SKM-1 treated with dmso at 0.1 percent for 144 hours (cell line): ENCODE measurements at regions not wholly inside any gene's neighbourhood (a gene's known extent, or its start where the extent isn't known, plus 50 kb on each side); places are given as distances from the start of the nearest gene placed in this dataset.

Experiments used
- DNase-seq: peaks from one replicate; lab custom pipeline; 2025; ENCODE audit not compliant: unreplicated experiment; lab: John Stamatoyannopoulos, UW

GRCh38 chr1:90502696-90503095 lies 214.4 kb downstream of the BARHL2 start:
- no peak for DNase-seq

GRCh38 chr1:90502194-90502593 lies 214.9 kb downstream of the BARHL2 start:
- no peak for DNase-seq

DNA sequence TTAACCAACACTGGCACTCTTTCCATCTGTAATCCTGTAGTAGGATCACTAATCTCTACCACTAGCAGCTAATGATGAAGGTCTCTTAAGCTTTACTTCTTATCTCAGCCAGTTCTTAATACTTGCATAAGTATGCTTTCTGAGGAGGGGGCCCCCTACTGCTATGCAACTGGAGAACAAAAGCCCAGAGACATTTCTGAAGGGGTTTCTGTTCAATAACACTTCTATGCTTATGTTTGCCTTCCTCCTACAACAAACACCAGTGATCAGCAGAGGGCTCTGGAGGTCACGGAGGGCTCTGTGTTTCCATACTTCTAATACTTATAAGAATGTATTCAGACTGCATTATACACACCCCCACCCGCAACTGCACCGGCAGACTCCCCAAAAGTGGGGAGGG lies 215.8 kb downstream of the BARHL2 start:
- DNase-seq: no peak

DNA sequence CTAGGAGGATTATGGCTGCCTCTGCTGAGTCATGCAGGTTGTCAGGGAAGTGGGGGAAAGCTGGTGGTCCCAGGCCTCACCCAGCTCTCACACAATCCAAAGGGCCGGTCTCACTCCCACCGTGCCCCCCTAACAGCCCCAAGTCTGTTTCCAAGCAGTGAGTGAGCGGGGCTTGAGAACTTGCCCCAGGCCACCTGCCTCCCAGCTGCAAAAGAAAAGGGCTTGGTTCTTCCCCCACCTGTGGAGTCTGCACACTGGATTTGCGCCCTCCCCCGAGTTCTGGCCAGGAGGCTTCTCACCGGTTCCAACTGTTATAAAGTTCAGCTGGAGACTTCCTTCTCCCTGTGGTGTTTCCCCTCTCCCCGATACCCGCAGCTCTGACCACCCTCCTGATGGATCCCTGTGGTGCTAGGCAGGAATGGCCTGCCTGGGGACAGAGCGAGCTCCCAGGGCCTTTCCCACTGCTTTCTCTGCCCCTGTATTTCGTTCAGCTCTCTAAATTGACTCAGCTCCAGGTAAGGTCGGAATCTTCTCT lies 222.3 kb downstream of the BARHL2 start:
- no peak for DNase-seq

GRCh38 chr1:90488451-90488850 lies 228.7 kb downstream of the BARHL2 start:
- no peak for DNase-seq

DNA sequence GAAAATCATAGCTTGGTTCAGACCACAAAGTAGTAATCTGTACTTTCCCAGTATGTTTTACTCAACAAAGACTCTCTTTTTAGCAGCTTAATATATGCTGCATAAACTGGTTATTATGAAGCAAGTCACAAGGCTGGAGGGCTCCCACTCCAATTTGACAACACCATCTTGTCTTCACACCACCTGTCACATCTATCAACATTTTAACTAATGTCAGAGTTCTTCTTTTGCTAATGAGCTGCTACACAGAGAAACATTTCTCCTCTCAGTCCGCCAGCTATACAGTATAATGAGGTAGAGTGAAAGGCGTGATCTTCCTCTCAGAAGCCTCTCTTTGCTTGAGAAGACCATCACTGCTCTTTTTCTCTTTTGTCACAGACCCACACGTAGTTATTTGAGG lies 230.1 kb downstream of the BARHL2 start:
- no peak for DNase-seq

DNA sequence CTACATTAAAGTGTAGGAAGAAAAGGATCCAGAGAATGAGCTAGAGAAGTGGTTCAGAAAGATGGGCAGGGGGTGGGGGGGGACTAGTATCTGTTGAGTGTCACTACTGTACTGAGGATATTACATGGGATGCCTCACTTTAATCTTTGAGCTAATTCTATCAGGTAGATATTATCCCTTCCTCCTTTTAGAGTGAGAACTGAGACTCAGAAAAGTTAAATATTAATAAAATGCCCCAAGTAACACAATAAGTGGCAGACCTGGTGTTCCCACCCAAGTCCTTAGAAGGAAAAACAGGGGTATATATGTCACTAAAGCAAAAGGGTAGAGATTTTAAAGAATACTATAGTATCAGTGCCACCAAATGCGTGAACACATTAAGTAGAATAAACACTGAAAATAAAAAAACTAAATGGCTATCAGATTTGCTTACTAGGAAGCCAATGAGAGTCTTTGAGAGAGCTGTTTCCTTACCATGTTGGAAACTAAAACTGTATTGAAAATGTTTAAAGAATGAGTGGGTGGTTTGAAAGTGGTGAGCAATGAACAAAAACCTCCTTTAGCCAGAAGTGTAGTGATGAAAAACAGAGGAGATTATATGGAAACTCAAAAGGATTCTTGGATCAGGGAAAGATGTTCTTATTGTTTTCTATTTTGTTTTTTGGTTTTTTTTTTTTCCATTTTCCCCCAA lies 230.8 kb downstream of the BARHL2 start:
- no peak for DNase-seq

- no peak for DNase-seq
Measured at GRCh38 chr1:90480271-90480835, 236.7 kb downstream of the BARHL2 start.

DNA sequence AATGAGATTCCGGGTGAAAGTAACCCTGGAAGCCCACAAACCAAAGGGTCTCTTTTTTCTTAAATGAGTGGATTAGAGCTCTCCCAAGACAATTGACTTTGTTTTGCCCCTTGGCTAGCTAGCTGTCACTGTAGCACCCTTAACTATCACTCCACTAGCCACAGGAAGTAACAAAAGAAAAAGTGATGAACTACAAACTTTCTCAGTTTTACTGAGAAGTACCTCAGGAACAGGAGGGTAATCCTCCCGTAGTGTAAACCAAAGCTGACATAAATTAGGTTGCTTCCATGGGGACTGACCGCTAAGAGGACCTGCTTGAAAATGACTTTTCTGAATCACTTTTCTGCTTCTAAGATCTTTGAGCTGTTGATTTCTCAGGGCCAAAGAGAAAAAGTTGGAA lies 240.1 kb downstream of the BARHL2 start:
- no peak for DNase-seq

GRCh38 chr1:90476411-90476810 lies 240.7 kb downstream of the BARHL2 start:
- DNase-seq: no peak

DNA sequence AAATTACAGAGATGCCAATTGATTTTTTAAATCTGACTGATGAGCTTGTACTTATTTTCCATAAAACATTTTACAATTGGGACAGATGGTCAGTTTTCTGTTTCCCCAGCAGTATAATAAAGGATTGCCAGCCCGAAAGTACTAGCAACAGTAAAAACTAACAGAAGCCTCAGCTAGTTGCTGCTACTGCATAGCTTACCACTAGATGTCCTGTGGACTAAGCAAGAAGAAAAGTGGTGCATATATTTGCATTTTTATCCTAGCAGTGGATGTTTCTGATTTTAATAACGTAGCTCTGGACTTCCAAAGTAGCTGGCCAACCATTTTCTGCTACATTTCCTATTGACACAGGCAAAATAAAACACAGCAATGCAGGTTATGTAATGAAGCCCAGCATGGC lies 241.5 kb downstream of the BARHL2 start:
- no peak for DNase-seq

DNA sequence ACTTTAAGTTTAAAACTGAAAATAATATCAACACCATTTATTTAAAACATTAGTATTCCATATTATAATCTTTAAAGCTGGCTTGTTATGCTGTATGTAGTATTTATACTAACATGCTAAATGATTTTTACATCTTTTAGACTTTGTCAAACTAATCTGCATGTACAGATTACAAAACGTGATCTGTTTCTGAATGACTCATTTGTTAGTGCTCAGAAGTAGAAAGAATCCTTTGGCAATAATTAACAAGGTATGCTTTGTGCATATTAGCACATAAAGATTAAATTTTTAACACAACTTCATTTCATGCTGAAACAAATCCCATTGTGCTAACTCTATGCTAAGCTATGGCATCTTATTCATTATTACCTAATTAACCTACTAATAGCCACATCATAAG lies 242.4 kb downstream of the BARHL2 start:
- DNase-seq: no peak

DNA sequence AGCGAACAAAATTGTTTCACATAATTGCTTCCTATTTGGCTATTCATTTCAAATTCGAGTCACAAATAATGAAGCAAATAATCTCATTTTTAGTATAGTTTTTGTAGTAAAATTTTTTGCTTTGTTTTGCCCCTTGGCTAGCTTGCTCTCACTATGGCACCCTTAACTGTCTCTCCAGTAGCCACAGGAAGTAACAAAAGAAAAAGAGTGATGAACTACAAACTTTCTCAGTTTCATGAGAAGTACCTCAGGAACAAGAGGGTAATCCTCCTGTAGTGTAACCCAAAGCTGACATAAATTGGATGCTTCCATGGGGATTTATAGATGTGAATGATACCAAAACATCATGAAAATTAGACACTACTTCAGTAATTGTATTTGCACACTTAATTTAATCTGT lies 242.9 kb downstream of the BARHL2 start:
- DNase-seq: no peak

DNA sequence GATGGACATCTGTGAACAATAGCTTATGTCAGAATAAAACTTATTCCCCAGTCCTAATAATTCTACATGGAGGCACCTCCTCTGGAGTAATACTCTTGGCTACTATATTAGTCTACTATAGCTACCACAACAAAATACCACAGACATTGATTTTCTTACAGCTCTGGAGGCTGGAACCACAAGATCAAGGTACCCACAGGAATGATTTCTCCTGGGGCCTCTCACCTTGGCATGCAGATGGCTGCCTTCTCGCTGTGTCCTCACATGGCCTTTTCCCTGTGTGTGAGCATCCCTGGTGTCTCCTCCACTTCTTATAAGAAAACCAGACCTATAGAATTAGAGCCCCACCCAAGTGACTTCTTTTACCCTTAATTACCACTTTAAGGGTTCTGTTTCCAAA lies 244.3 kb downstream of the BARHL2 start:
- no peak for DNase-seq

GRCh38 chr1:90459570-90459969 lies 257.5 kb downstream of the BARHL2 start:
- no peak for DNase-seq

DNA sequence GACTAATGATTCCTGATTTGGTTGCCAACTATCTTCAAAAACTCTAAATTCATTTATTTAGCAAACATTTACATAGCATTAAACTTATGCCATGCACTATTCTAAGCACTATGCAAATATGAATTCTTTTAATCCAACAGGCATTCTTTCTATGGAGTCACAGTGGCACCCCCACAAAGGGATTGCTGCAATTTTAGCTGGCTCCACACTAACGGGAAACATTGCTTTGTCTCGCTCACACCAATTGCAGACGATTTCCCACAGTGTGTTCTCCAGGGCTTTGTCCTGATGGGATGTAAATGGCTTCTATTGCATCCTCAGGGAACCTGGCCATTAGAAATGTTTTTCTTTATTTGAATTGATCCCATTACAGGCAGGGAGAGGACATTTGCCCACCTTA lies 259.1 kb downstream of the BARHL2 start:
- DNase-seq: no peak

DNA sequence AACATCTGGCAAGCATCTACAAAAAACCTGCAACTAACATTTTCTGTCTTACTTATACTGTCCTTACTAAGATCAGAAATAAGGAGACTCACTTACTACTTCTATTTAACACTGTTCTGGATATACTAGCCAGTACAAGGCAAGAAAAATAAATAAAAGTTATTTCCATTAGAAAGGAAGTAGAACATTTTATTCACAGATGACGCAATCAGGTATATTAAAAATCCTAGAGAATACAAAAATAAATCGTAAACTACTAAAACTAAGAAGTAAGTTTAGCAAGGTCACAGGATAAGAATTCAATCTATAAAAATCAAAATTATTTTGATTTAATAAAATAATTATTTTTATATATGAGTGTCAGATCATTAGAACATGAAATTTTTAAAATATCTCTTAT lies 264.6 kb downstream of the BARHL2 start:
- DNase-seq: no peak

DNA sequence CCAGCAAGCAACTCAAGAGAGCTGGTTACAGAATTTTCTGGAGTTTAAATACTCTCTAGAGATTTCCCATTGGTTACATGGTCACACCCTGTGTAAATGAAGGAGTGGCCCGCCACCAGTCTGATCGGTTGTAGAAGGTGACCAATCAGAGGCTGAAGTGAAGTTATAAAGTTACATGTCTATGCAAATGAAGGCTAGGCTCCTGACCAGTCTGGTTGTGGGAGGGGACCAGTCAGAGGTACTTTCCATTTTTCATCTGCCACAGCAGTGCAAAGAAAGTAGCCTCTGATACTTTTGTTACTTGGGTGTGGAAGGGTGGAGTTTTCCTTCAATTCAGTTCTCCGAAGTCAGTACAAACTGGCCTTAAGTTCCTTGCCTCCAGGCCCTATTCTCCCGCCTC lies 273.7 kb downstream of the BARHL2 start:
- no peak for DNase-seq

- DNase-seq: no peak
Measured at GRCh38 chr1:90435351-90435750, 281.8 kb downstream of the BARHL2 start.

- peak; percentile 4 for DNase-seq
Measured at GRCh38 chr1:90434460-90434859, 282.6 kb downstream of the BARHL2 start.

- no peak for DNase-seq
Measured at GRCh38 chr1:90417126-90417525, 300.0 kb downstream of the BARHL2 start.

DNA sequence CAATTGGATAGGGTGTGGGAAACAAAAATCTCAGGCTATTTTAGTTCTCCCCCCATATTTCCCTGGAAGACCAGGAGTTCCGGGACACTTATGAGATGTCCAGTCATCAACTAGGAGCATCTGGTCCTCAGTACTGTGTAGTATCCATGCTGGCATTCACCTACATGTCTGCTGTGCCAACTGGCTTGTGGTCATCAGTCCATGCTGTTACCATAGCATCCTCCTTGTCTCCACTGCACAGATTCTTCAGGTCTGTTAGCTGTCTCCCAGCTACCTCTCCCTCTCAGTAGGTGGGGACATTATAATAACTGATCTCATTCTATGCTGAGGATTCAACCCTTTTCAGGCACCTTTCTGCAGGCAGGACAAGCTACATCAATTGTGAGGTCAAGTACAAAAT lies 302.9 kb downstream of the BARHL2 start:
- DNase-seq: no peak

DNA sequence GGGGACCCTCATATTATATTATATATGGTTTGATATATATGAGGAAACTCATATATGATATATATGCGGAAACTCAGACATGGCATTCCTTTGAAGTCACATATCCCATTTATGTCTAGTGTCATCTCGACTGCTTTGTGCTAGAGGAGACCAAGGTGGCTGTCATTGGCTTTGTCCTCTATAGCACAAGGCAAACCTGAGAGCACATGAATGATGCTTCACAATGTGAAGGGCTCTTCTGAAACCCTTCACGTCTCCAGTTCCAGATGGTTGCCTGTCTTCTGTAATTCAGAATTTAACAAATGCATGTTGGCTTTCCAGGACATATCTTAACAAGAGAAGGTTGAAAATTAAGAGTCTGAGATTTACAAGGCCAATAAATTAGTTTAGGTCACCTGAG lies 303.6 kb downstream of the BARHL2 start:
- DNase-seq: no peak
